ENCODE measurements at regions not wholly inside any gene's neighbourhood (a gene's known extent, or its start where the extent isn't known, plus 50 kb on each side); places are given as distances from the start of the nearest gene placed in this dataset.
"Not testable (repeated sequence)": the region's sequence is repeated elsewhere in the genome, so short reads cannot be mapped to it uniquely, and the experiment has no call there.

- DNase-seq (ENCODE audit: low read depth in 2 of 2): no peak
These were observed 72.8 kb upstream of the ATF7IP2 start for GRCh38 chr16:10312784-10313724.

GRCh38 chr16:10314317-10314716 lies 71.5 kb upstream of the ATF7IP2 start:
- no peak for DNase-seq (ENCODE audit: low read depth in 2 of 2)

GRCh38 chr16:10314811-10315210 lies 71.0 kb upstream of the ATF7IP2 start:
- DNase-seq (ENCODE audit: low read depth in 2 of 2): no peak

- DNase-seq (ENCODE audit: low read depth in 2 of 2): no peak
These were observed 68.3 kb upstream of the ATF7IP2 start for GRCh38 chr16:10317425-10318001.

GRCh38 chr16:10318798-10319500 lies 66.9 kb upstream of the ATF7IP2 start:
- no peak for DNase-seq (ENCODE audit: low read depth in 2 of 2)

GRCh38 chr16:10321407-10322387 lies 64.2 kb upstream of the ATF7IP2 start:
- DNase-seq (ENCODE audit: low read depth in 2 of 2): no peak

GRCh38 chr16:10322723-10323527 lies 62.9 kb upstream of the ATF7IP2 start:
- no peak for DNase-seq (ENCODE audit: low read depth in 2 of 2)

- DNase-seq (ENCODE audit: low read depth in 2 of 2): no peak
These were observed 62.4 kb upstream of the ATF7IP2 start for GRCh38 chr16:10323528-10323869.

- DNase-seq (ENCODE audit: low read depth in 2 of 2): no peak
These were observed 61.7 kb upstream of the ATF7IP2 start for GRCh38 chr16:10324210-10324609.

- no peak for DNase-seq (ENCODE audit: low read depth in 2 of 2)
These were observed 59.9 kb upstream of the ATF7IP2 start for GRCh38 chr16:10325783-10326543.

- no peak for DNase-seq (ENCODE audit: low read depth in 2 of 2)
These were observed 59.2 kb upstream of the ATF7IP2 start for GRCh38 chr16:10326647-10327046.

GRCh38 chr16:10328291-10328690 lies 57.6 kb upstream of the ATF7IP2 start:
- DNase-seq (ENCODE audit: low read depth in 2 of 2): not testable (repeated sequence)

- no peak for DNase-seq (ENCODE audit: low read depth in 2 of 2)
These were observed 53.6 kb upstream of the ATF7IP2 start for GRCh38 chr16:10332241-10332640.

- no peak for DNase-seq (ENCODE audit: low read depth in 2 of 2)
These were observed 53.1 kb upstream of the ATF7IP2 start for GRCh38 chr16:10332775-10333174.

- DNase-seq (ENCODE audit: low read depth in 2 of 2): no peak
These were observed 52.4 kb upstream of the ATF7IP2 start for GRCh38 chr16:10333321-10334032.

GRCh38 chr16:10335681-10336080 lies 50.2 kb upstream of the ATF7IP2 start:
- no peak for DNase-seq (ENCODE audit: low read depth in 2 of 2)
